ENCODE measurements at regions not wholly inside any gene's neighbourhood (a gene's known extent, or its start where the extent isn't known, plus 50 kb on each side); places are given as distances from the start of the nearest gene placed in this dataset.

GRCh38 chr2:150341982-150342680, 145.3 kb downstream of the RND3 start:
- BruUV-seq (replicated peaks): no TSS peak
- Histone ChIP-seq H3K9me3 (replicated peaks; ENCODE audit: control insufficient read depth, insufficient read depth, low read depth, low read length) (0 out of 2 replicates have a peak, but pooled peaks cover 3% of the 10 kb centered on the region), H3K27me3 (ENCODE audit: control insufficient read depth in 2 of 2, insufficient read depth in 2 of 2, low read length in 2 of 2) (no peaks in the 10 kb centered on the region), H3K36me3 (ENCODE audit: control insufficient read depth, insufficient read depth, low read length) (no peaks in the 10 kb centered on the region), H4K20me1 (replicated peaks; ENCODE audit: control insufficient read depth, insufficient read depth, low read length) (no peaks in the 10 kb centered on the region), H3K9me1 (ENCODE audit: control insufficient read depth, insufficient read depth, low read length) (no peaks in the 10 kb centered on the region), H3K4me3 (no peak overlapping the region), H3K27ac (ENCODE audit: extremely low read depth, low read depth, low read length) (no peak overlapping the region), H3K4me1 (replicated peaks in 1 of 2; ENCODE audit: control insufficient read depth in 2 of 2, insufficient read depth in 2 of 2, low read length in 2 of 2) (no peaks in the 10 kb centered on the region), H3K4me2 (ENCODE audit: insufficient read depth, low read length) (no peak overlapping the region), H3K9ac (ENCODE audit: insufficient read depth in 1 of 2, low read depth in 2 of 2, low read length in 2 of 2) (no peak overlapping the region), H2AFZ (ENCODE audit: low read depth, low read length) (no peak overlapping the region), H3K79me2 (ENCODE audit: control insufficient read depth, insufficient read depth, low read length) (no peaks in the 10 kb centered on the region)
- in situ Hi-C loops (cut with MboI): no loop called here
- POLR2A ChIA-PET: no interaction called here
- ATAC-seq: no peak
- no peak for DNase-seq (ENCODE audit: extremely low read depth in 1 of 4, low spot score in 3 of 4)
- CTCF ChIA-PET (ENCODE audit: low intra/inter-chr PET ratio): no interaction called here
- no peak for FAIRE-seq
- intact Hi-C loops (cut with micrococcal nuclease): no loop called here
- 1% methylated on average over 4 of the region's 4 CpGs for WGBS (ENCODE audit: insufficient coverage, low coverage, missing lambda C conversion rate)
- TF ChIP-seq CEBPG (CRISPR knock-in tag; IDR thresholded peaks at IDR 0.05) (no peak), CEBPG (tag; conservative IDR thresholded peaks at IDR 0.05 in 1 of 2, IDR thresholded peaks at IDR 0.05 in 1 of 2) (no peak), NFIX (CRISPR knock-in tag; IDR thresholded peaks at IDR 0.05; ENCODE audit: low read depth) (no peak), CBX5 (IDR thresholded peaks at IDR 0.05; ENCODE audit: borderline replicate concordance, low read depth) (no peak), POLR3G (IDR thresholded peaks at IDR 0.05; ENCODE audit: extremely low read depth, insufficient read length, insufficient replicate concordance) (no peak), KDM2B (CRISPR knock-in tag; IDR thresholded peaks at IDR 0.05) (no peak), ATF6 (CRISPR knock-in tag; IDR thresholded peaks at IDR 0.05) (no peak), ZC3H4 (CRISPR knock-in tag; IDR thresholded peaks at IDR 0.05; ENCODE audit: borderline replicate concordance) (no peak), NCOA4 (IDR thresholded peaks at IDR 0.05; ENCODE audit: partially characterized antibody) (no peak)
- TF ChIP-seq, protein P1, sequence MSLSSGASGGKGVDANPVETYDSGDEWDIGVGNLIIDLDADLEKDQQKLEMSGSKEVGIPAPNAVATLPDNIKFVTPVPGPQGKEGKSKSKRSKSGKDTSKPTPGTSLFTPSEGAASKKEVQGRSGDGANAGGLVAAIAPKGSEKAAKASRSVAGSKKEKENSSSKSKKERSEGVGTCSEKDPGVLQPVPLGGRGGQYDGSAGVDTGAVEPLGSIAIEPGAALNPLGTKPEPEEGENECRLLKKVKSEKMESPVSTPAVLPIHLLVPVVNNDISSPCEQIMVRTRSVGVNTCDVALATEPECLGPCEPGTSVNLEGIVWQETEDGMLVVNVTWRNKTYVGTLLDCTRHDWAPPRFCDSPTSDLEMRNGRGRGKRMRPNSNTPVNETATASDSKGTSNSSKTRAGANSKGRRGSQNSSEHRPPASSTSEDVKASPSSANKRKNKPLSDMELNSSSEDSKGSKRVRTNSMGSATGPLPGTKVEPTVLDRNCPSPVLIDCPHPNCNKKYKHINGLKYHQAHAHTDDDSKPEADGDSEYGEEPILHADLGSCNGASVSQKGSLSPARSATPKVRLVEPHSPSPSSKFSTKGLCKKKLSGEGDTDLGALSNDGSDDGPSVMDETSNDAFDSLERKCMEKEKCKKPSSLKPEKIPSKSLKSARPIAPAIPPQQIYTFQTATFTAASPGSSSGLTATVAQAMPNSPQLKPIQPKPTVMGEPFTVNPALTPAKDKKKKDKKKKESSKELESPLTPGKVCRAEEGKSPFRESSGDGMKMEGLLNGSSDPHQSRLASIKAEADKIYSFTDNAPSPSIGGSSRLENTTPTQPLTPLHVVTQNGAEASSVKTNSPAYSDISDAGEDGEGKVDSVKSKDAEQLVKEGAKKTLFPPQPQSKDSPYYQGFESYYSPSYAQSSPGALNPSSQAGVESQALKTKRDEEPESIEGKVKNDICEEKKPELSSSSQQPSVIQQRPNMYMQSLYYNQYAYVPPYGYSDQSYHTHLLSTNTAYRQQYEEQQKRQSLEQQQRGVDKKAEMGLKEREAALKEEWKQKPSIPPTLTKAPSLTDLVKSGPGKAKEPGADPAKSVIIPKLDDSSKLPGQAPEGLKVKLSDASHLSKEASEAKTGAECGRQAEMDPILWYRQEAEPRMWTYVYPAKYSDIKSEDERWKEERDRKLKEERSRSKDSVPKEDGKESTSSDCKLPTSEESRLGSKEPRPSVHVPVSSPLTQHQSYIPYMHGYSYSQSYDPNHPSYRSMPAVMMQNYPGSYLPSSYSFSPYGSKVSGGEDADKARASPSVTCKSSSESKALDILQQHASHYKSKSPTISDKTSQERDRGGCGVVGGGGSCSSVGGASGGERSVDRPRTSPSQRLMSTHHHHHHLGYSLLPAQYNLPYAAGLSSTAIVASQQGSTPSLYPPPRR (CRISPR knock-in tag; IDR thresholded peaks at IDR 0.05; ENCODE audit: borderline replicate concordance): no peak
- TF ChIP-seq, protein P2, sequence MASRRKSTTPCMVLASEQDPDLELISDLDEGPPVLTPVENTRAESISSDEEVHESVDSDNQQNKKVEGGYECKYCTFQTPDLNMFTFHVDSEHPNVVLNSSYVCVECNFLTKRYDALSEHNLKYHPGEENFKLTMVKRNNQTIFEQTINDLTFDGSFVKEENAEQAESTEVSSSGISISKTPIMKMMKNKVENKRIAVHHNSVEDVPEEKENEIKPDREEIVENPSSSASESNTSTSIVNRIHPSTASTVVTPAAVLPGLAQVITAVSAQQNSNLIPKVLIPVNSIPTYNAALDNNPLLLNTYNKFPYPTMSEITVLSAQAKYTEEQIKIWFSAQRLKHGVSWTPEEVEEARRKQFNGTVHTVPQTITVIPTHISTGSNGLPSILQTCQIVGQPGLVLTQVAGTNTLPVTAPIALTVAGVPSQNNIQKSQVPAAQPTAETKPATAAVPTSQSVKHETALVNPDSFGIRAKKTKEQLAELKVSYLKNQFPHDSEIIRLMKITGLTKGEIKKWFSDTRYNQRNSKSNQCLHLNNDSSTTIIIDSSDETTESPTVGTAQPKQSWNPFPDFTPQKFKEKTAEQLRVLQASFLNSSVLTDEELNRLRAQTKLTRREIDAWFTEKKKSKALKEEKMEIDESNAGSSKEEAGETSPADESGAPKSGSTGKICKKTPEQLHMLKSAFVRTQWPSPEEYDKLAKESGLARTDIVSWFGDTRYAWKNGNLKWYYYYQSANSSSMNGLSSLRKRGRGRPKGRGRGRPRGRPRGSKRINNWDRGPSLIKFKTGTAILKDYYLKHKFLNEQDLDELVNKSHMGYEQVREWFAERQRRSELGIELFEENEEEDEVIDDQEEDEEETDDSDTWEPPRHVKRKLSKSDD (conservative IDR thresholded peaks at IDR 0.05; ENCODE audit: low read length): no peak
- TF ChIP-seq, protein P3, sequence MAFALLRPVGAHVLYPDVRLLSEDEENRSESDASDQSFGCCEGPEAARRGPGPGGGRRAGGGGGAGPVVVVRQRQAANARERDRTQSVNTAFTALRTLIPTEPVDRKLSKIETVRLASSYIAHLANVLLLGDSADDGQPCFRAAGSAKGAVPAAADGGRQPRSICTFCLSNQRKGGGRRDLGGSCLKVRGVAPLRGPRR (CRISPR knock-in tag; IDR thresholded peaks at IDR 0.05): no peak

Measured in K562 (cell line).